ENCODE measurements at regions not wholly inside any gene's neighbourhood (a gene's known extent, or its start where the extent isn't known, plus 50 kb on each side); places are given as distances from the start of the nearest gene placed in this dataset.

GRCh38 chr12:42924482-42924881 lies 334.9 kb upstream of the PRICKLE1 start:
- TF ChIP-seq CTCF (IDR thresholded peaks at IDR 0.05) (no peak), POLR2A (IDR thresholded peaks at IDR 0.05) (no peak), EP300 (IDR thresholded peaks at IDR 0.05) (no peak)

Data from tibial nerve (tissue), 4 donors.